Keratinocyte (primary cell): ENCODE measurements at regions not wholly inside any gene's neighbourhood (a gene's known extent, or its start where the extent isn't known, plus 50 kb on each side); places are given as distances from the start of the nearest gene placed in this dataset.

Experiments used
- DNase-seq: peaks from one replicate; pipeline ENCODE4 v3.0.0-alpha.2; 2011; ENCODE audit warnings: low read depth, missing footprints, low spot score
- FAIRE-seq: peaks from 2 replicates; lab custom pipeline; 2011; peaks lifted over from hg19 to GRCh38; lab: Jason Lieb, UNC
- H2AFZ ChIP-seq: 2 replicates; pipeline ENCODE4 v1.6.0; 2012; ENCODE audit warnings: low read length, control low read depth, inconsistent platforms; ENCODE audit not compliant: control insufficient read depth
- H3K27ac ChIP-seq: 2 replicates; pipeline ENCODE4 v1.5.1; 2011; ENCODE audit warnings: low read length; ENCODE audit not compliant: control insufficient read depth, insufficient read depth
- H3K27me3 ChIP-seq: 3 replicates; pipeline ENCODE4 v1.6.0; 2011; ENCODE audit warnings: low read length; ENCODE audit not compliant: control insufficient read depth, insufficient read depth; ENCODE audit errors: extremely low read depth
- H3K36me3 ChIP-seq, 2 experiments: 2 replicates in 1 of 2; 3 replicates in 1 of 2; pipeline ENCODE4 v1.5.1; 2011; ENCODE audit warnings: low read length in 2 of 2, mild to moderate bottlenecking in 1 of 2; ENCODE audit not compliant: control insufficient read depth in 2 of 2, insufficient read depth in 2 of 2; ENCODE audit errors: extremely low read depth in 1 of 2
- H3K4me1 ChIP-seq: 3 replicates; pipeline ENCODE4 v1.5.1; 2011; ENCODE audit warnings: low read length; ENCODE audit not compliant: control insufficient read depth, insufficient read depth; ENCODE audit errors: extremely low read depth
- H3K4me2 ChIP-seq: 3 replicates; pipeline ENCODE4 v1.6.0; 2011; ENCODE audit warnings: low read depth, low read length; ENCODE audit not compliant: control insufficient read depth, insufficient read depth; ENCODE audit errors: extremely low read depth
- H3K4me3 ChIP-seq, 3 experiments: fragments of 200-600 bp in 1 of 3; sonication (generic) in 1 of 3; 2 replicates in 2 of 3; 3 replicates in 1 of 3; pipeline ENCODE4 v1.5.1; 2011 to 2016; ENCODE audit warnings: low read length in 3 of 3, mild to moderate bottlenecking in 3 of 3, control low read depth in 2 of 3, inconsistent platforms in 1 of 3, low read depth in 1 of 3, mixed read lengths in 1 of 3, mixed run types in 1 of 3, moderate library complexity in 1 of 3; ENCODE audit not compliant: control insufficient read depth in 2 of 3, insufficient read depth in 2 of 3; ENCODE audit errors: extremely low read depth in 1 of 3
- H3K79me2 ChIP-seq: 2 replicates; pipeline ENCODE4 v1.6.0; 2012; ENCODE audit warnings: low read length; ENCODE audit not compliant: control insufficient read depth, insufficient read depth
- H3K9ac ChIP-seq: 3 replicates; pipeline ENCODE4 v1.6.0; 2011; ENCODE audit warnings: low read length; ENCODE audit not compliant: control insufficient read depth, insufficient read depth; ENCODE audit errors: extremely low read depth
- H3K9me1 ChIP-seq: 3 replicates; pipeline ENCODE4 v1.6.0; 2011; ENCODE audit warnings: low read length; ENCODE audit not compliant: control insufficient read depth, insufficient read depth; ENCODE audit errors: extremely low read depth
- H3K9me3 ChIP-seq: 2 replicates; pipeline ENCODE4 v1.5.1; 2012; ENCODE audit warnings: low read depth, low read length; ENCODE audit not compliant: control insufficient read depth
- H4K20me1 ChIP-seq: 3 replicates; pipeline ENCODE4 v1.6.0; 2011; ENCODE audit warnings: low read length; ENCODE audit not compliant: control insufficient read depth, insufficient read depth; ENCODE audit errors: extremely low read depth
- CTCF ChIP-seq, 3 experiments: IDR thresholded peaks in 1 of 3; conservative IDR thresholded peaks in 1 of 3; optimal IDR thresholded peaks in 1 of 3; 2 replicates in 2 of 3; 3 replicates in 1 of 3; pipeline versions ENCODE3 to v1.5.1; 2011; ENCODE audit warnings: low read length in 3 of 3, mild to moderate bottlenecking in 3 of 3, moderate library complexity in 2 of 3, control low read depth in 1 of 3, inconsistent platforms in 1 of 3; ENCODE audit not compliant: insufficient read depth in 2 of 3; ENCODE audit errors: extremely low read depth in 1 of 3
- EZH2 ChIP-seq: IDR thresholded peaks from one replicate; pipeline ENCODE4 v1.6.1; 2012; ENCODE audit warnings: inconsistent platforms, mild to moderate bottlenecking, low read length, moderate library complexity
- dilution Hi-C: fragments of 300-500 bp; cut with MboI; formaldehyde crosslinking; loops from one replicate; pipeline ENCODE4 v1.7.0; 2020; ENCODE audit warnings: low sequenced_read_pairs; ENCODE audit not compliant: extremely low pct_ligation_motif_present

- Histone ChIP-seq H4K20me1 (no peaks in the 10 kb centered on the region), H3K27me3 (no peaks in the 10 kb centered on the region), H3K36me3 (no peaks in the 10 kb centered on the region), H3K4me3 (no peak overlapping the region), H2AFZ (no peak overlapping the region), H3K4me1 (no peaks in the 10 kb centered on the region), H3K27ac (no peak overlapping the region), H3K9me3 (no peaks in the 10 kb centered on the region), H3K4me2 (no peak overlapping the region), H3K9me1 (no peaks in the 10 kb centered on the region), H3K9ac (no peak overlapping the region), H3K79me2 (no peaks in the 10 kb centered on the region)
- FAIRE-seq (no peak), DNase-seq (no peak)
- dilution Hi-C loops = no loop called here
- TF ChIP-seq CTCF (optimal IDR thresholded peaks at IDR 0.05 in 1 of 3, IDR thresholded peaks at IDR 0.05 in 1 of 3, conservative IDR thresholded peaks at IDR 0.05 in 1 of 3; ENCODE audit: extremely low read depth in 1 of 3, insufficient read depth in 2 of 3, low read length in 3 of 3) = no peak
- no peak for TF ChIP-seq EZH2
These were observed 502.2 kb downstream of the NR4A2 start for GRCh38 chr2:155830351-155830750.

- TF ChIP-seq EZH2 (no peak), CTCF (optimal IDR thresholded peaks at IDR 0.05 in 1 of 3, IDR thresholded peaks at IDR 0.05 in 1 of 3, conservative IDR thresholded peaks at IDR 0.05 in 1 of 3; ENCODE audit: extremely low read depth in 1 of 3, insufficient read depth in 2 of 3, low read length in 3 of 3) (no peak)
- Histone ChIP-seq H3K9me3 (no peaks in the 10 kb centered on the region), H4K20me1 (no peaks in the 10 kb centered on the region), H3K4me2 (no peak overlapping the region), H2AFZ (no peak overlapping the region), H3K4me3 (no peak overlapping the region), H3K79me2 (no peaks in the 10 kb centered on the region), H3K4me1 (no peaks in the 10 kb centered on the region), H3K27ac (no peak overlapping the region), H3K9me1 (no peaks in the 10 kb centered on the region), H3K27me3 (no peaks in the 10 kb centered on the region), H3K9ac (no peak overlapping the region), H3K36me3 (no peaks in the 10 kb centered on the region)
- FAIRE-seq (no peak), DNase-seq (no peak)
- dilution Hi-C loops = no loop called here
These were observed 506.6 kb downstream of the NR4A2 start for GRCh38 chr2:155825876-155826275.
